Hematopoietic multipotent progenitor cell treated with erythropoietin and hydrocortisone succinate and interleukin-3 and kit ligand, for 6 days (in vitro differentiated cells): ENCODE measurements at regions not wholly inside any gene's neighbourhood (a gene's known extent, or its start where the extent isn't known, plus 50 kb on each side); places are given as distances from the start of the nearest gene placed in this dataset.
"Not testable (repeated sequence)": the region's sequence is repeated elsewhere in the genome, so short reads cannot be mapped to it uniquely, and the experiment has no call there.

Experiments used
- DNase-seq: peaks from one replicate; pipeline ENCODE4 v3.0.0-alpha.2; 2015

DNA sequence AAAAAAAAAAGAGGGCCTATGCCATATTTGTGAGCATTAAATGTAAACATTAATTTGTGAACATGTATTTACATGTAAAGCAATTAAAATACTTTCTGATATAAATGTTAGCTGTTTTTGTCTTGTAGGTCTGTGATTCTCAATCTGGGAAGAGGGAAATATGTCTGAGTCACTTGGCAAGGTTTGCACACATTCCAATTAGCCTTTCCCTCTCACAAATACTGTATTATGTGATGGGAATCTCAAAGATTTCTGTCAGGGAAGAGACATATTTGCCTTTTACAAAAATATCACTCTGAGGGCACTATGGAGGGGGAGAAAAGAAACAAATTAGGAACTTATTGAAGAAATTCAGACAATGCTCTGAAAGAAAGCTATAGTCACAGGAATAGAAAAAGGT is 483.6 kb downstream of the GBE1 start:
- DNase-seq = no peak

- DNase-seq = no peak
These were observed 486.8 kb downstream of the GBE1 start for GRCh38 chr3:81274671-81275070.

DNA sequence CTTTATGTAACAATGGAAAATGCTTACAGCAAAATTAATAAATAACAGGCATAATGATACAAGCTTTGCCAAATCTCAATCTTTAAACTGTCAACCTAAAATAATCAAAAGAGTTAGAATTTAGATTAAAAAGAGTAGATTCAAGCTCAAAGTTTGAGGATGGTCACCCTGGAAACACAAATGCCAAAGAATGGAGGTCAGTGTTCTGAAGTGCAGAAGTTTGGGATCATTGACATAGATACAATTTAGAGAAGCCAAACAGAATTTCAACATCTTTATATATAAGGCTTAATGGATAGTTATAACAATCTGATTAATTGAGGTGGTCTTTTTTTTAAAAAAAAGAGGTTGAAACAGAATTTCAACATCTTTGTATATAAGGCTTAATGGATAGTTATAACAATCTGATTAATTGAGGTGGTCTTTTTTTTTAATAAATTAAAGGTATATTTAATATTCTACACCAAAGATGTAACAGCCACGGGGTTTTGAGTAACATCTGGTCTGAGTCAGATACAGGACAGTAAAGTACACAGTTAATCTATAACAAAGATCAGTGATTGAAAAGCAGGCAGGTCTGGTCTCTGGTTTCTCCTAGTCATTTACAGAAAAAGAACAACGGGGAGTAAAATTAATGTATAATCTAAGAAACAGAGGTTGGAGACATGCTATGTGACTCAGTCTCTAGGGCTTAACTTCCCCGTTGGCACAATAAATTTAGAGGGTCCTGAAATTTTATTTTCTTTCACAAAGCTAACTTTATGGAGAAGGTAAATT is 490.7 kb downstream of the GBE1 start:
- DNase-seq = no peak

- no peak for DNase-seq
These were observed 492.9 kb downstream of the GBE1 start for GRCh38 chr3:81268526-81268925.

DNA sequence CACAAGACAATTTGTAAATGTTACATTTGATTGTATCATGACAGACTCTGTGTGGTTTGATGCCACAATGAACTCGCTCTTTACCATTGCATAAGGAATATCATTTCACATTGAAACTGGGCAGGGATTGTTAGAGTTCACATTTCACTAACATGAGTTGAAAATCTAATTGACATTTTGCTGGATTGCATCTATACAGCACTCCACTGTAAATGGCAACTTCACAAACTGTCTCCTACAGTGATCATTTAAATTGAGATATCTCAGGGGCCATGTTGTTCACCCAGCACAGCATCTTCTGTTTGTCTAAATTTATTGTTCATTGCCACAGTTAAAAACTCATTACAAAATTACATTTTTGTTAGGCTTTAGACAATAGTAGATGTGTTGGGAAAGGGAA is 499.4 kb downstream of the GBE1 start:
- DNase-seq = no peak

DNA sequence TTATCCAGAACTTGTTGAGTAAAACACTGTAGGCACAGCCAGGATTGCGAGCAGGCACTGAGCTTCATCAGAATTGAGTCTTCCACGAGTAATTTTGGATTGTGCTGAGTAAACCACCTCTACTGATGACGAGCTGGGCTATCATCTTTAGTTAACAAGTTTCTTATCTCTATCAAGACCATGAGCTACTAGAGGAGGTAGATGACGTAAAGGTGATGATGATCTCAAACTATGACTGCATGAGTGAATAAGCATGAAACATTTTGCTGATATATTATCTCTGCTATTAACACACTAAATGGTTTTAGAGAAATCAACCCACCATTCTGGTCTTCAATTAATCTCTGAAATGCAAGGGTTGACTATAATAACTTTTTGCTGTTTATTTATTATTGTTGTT is 506.0 kb downstream of the GBE1 start:
- DNase-seq = no peak

GRCh38 chr3:81251096-81251495 is 510.3 kb downstream of the GBE1 start:
- DNase-seq = no peak

- no peak for DNase-seq
These were observed 511.9 kb downstream of the GBE1 start for GRCh38 chr3:81249540-81250029.

DNA sequence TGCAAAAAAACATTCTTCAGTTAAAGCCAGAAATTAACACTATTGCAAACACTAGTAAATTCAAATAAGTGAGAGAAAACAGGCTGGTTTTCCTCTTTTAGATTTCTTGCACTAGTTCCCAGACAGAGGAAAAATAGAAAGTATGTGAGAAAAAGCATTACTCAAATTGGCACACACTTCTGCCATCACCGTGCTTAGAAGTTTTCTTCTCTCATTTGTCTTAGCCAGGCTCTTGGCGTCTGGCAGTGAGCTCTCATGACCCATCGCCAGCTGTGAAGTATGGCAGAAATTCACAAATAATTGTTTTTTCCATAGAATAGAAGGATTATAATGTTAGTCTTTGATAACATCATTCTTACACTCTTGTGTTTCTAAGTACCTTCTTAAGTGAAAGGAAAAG is 515.9 kb downstream of the GBE1 start:
- no peak for DNase-seq

DNA sequence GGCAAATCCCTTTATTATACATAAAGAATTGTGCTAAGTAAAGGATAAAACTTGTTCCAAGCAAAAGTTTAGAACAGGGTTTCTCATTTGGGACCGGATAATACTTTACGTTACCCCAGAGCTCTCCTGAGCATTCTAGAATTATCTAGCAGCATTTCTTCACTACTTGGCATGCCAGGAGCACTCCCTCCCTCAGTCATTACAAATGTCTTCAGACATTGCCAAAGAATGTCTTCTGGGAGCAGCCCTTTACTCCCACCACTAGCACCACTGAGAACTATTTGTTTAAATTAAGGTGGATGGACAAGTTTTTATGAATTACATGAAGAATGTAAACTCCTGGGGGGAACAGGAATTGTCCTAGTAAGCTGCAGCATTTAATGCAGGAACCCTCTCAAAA is 516.4 kb downstream of the GBE1 start:
- DNase-seq = no peak

- no peak for DNase-seq
These were observed 517.2 kb downstream of the GBE1 start for GRCh38 chr3:81244231-81244630.

DNA sequence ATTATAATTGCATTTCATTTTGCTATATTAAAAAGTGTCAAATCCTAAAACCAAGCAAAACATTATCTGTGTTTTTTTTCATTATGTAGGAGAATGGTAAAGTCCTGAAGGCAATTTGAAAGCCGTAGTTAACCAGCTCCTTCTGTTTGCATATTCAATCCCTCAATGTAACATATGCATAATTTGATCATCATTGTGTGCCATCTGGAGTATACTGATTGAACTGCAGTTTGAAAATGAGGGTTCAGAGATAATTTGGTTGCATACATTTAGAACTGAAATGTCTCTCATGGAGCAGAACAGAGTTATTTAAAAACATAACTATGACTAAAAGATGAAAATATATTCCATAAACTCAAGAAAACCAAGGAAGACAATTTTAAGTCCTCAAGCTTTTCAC is 518.6 kb downstream of the GBE1 start:
- DNase-seq = peak; percentile 36

DNA sequence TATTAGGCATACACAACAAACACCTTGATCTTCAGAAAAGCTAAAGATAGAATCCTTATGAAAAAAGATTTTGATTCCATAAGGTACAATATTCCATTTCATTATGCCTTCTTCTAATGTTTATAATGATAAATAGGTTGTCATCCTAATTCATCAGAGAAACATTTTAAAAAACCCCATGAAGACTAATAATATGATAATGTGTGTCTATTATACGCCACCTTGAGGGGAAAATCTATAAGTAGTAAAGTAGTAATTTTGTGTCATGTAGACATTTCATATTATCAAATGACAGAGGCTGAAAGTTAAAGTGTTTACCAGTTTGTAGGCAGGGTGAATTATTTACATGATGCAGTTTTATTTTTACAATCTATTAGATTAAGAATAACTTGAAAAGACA is 524.3 kb downstream of the GBE1 start:
- DNase-seq = no peak

DNA sequence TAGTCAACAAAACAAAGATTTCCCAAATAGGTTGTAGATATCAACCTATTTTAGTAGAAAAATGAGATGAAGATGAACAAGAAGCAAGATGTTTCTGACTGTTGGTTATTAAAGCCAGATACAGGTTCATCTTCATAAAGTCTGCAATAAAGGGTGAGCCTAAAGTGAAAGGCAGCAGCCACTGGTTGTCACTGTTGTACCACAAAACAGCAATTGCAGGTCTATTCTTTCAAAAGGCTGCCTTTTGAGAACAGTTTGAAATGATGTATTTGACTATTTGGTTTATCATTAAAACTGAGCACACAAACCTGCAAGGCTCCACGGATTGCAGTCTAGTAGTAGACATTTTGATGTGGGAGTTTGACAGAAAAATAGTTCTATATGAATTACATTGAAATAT is 543.4 kb downstream of the GBE1 start:
- DNase-seq = peak; percentile 6

DNA sequence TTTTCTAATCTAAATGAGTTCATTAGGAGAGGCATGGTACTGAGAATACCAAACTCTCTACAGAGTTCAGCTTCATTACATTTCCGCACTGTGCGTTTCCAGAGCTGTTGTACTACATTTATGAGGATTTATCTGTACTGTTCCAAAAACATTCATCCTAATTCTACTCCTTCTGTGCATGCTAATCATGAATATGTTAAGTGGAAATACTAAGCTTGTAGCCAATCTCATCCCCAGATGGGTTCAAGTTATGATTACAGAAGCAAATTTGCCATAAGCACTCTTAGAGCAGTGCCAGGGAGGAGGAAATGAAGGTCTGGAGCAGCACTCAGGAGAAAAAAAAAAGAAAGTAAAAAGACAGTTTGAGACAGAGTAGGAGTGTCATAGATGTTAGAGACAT is 544.3 kb downstream of the GBE1 start:
- DNase-seq = no peak

DNA sequence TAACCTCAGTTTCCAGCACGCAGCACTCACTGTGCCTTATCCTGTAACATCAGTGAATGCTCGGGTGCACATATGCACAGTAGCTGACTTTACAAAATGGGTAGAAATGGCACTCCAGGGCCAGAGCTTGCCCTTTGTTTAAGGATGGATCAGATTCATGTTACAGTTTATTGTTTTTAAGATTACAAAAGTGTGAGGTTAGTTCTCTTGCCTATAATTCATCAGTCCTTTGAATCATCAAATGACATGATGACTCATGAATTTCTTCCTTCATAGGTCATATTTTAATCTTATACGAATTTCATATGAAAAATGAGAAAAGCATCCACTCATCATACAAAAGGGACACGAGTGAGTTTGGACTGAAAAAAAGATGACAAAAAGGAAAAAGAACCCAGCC is 545.3 kb downstream of the GBE1 start:
- DNase-seq = no peak

DNA sequence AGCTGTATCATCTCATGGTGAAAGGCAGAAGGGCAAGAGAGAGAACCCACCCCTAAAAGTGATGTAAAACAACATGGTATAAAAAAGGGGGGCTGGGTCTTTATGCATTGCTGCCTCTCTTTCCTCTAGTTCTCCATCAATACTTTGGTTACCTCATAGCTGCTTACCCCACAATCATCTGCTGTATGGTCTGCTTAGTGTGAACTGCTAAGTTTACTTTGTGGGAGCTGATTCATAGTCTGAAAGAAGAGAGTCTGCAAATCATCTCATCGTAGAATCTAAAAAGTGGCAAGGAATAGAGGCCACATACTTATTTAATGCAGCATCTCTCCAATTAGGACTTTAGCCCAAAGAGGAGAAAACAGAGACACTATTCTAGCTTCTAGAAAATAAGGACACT is 546.8 kb downstream of the GBE1 start:
- DNase-seq = no peak

DNA sequence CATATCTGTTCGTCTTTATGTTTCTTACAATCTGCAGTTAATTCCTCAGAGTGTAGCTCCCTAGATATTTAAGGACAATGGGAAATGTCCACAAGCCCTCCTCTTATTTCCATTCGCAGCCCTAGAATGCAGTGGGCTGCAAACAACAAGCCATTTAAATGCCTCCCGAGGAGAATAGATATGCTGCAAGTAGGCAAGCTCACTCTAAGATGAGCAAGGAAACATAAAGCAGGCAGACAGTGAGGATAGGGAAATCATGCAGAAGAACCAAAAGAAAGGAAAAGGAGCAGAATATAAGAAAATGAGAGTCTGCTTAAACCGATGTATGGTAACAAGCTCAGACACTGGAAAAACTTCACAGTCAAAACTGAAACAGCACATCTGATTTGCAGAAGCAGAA is 561.9 kb downstream of the GBE1 start:
- no peak for DNase-seq

- no peak for DNase-seq
These were observed 562.7 kb downstream of the GBE1 start for GRCh38 chr3:81198756-81199155.

- no peak for DNase-seq
These were observed 563.2 kb downstream of the GBE1 start for GRCh38 chr3:81198216-81198615.

DNA sequence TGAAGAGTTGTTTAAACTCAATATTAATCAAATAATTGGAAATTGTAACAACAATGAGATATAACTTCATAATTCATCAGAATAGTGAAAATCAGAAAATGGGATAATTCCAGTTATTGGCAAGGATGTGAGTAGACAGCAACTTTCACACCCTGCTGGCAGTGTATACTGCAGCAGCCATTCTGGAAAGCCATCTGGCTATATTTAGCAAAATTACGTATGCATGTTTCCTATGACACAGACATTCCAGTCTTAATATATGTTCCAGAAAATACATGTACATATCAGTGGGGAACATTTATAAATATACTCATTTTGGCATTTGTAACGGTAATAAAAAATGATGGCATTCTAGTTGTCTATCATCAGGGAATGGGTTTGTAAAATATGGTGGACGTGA is 564.1 kb downstream of the GBE1 start:
- no peak for DNase-seq

- no peak for DNase-seq
These were observed 566.0 kb downstream of the GBE1 start for GRCh38 chr3:81195478-81195877.

GRCh38 chr3:81186412-81186811 is 575.0 kb downstream of the GBE1 start:
- DNase-seq = no peak

GRCh38 chr3:81182086-81182875 is 579.2 kb downstream of the GBE1 start:
- DNase-seq = not testable (repeated sequence)
